NCI-H1930 (cell line): ENCODE measurements at regions not wholly inside any gene's neighbourhood (a gene's known extent, or its start where the extent isn't known, plus 50 kb on each side); places are given as distances from the start of the nearest gene placed in this dataset.
"Not testable (repeated sequence)": the region's sequence is repeated elsewhere in the genome, so short reads cannot be mapped to it uniquely, and the experiment has no call there.

Source experiments
- DNase-seq, 2 experiments: peaks; one replicate each; lab custom pipeline; 2025; lab: John Stamatoyannopoulos, UW

DNA sequence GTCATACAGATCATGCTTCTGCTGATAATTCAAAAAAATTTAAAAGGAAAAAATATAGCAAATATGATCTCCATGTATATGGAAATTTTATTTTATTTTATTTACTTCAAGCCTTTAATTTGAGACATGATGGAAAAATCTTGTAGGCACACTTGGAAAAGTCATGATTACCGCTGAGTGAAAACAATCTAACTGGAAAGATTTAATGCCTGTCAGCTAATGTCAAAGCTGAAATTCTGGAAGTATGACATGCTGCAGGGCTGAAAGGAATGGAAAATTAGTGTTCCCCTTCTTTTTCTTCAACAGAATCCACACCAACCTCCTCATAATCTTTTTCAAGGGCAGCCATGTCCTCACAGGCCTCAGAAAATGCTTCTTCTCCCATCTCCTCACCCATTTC, 58.2 kb downstream of the RPRM start:
- no peak for DNase-seq

DNA sequence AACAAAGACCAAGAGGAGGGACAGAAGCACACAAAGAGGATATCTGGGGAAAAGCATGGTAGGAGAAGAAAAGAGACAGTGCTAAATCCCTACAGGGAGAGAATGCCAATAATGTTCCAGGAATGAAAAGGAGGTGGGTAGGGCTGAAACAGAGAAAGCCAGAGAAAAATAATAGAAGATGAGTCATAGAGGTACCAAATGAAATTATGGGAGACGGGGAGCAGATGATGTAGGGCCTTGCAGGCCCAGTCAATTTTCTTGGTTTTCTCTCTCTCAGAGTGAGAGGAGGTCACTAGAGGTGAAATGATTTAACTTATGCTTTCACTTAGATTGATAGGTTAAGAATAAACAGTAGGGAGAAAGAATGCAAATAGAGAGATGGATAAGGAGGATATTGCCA, 61.5 kb downstream of the RPRM start:
- DNase-seq: no peak

DNA sequence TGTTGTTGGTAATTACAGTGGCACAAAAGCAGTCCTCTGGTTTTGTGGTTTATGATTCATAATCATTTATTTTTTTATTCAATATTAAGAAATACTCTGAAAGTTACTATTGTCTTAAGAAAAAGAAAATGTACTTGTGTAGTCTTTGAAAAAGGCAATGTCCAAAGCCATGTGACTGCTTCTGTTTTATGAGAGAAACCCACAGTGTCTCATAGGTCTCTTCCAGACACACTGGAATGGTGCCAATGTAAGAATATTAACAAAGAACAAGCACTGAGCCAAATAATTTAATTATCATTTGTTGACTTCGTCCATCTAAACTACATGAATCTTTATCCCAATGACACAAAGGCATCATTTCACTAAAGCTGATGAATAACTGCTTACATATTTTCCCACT, 62.5 kb downstream of the RPRM start:
- no peak for DNase-seq

DNA sequence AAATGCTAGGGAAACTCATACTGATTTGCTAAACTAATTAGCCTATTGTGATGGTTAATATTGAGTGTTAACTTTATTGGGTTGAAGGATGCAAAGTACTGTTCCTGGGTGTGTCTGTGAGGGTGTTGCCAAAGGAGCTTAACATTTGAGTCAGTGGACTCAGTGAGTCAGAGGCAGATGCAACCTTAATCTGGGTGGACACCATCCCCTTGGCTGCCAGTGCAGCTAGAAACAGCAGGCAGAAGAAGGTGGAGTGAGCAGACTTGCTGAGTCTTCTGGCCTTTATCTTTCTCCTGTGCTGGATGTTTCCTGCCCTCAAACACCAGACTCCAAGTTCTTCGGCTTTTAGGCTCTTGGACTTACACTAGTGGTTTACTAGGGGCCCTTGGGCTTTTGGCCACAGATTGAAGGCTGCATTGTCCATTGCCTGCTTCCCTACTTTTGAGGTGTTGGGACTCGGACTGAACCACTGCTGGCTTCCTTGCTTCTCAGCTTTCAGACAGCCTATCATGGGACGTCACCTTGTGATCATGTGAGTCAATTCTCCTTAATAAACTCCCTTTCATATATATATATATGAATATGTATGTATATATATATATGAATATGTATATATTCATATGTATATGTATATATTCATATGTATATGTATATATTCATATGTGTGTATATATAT, 69.7 kb downstream of the RPRM start:
- DNase-seq: no peak

DNA sequence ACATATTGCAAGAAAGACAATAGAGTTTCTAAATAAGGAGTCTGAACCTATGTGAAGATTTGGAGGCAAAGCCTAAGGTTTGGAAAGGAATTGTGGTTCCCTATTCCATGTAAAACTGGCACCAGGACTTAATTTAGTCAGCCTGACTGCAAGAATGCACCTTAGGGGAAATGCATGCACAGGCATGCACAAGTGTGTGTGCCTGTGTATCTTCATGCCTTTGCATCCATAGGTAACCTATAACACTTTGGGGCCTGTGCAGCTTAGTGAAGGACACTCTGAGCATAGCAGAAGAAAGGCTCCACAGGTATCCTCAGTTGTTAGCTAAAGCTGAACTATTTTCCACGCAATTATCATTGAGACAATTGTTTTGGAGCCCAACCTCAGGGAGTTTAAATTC, 73.4 kb downstream of the RPRM start:
- DNase-seq: no peak

DNA sequence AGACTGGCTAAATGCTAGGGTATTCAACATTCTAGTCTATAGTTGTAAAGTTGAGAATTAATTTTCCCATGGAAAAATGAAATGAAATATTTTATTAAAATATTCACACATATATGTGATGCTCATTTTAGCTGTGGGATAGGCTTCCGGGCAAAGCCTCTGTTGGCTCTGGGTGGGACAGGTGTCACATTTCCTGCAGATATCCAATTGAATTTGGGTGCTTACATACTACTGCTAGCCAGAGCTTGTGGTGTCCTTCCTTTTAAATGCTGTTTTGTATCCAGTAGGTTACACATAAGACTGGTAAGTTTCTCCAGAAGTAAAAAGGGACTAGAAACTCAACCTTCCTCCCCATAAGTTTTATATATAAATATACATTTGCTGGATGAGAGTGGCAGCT, 73.8 kb downstream of the RPRM start:
- no peak for DNase-seq

DNA sequence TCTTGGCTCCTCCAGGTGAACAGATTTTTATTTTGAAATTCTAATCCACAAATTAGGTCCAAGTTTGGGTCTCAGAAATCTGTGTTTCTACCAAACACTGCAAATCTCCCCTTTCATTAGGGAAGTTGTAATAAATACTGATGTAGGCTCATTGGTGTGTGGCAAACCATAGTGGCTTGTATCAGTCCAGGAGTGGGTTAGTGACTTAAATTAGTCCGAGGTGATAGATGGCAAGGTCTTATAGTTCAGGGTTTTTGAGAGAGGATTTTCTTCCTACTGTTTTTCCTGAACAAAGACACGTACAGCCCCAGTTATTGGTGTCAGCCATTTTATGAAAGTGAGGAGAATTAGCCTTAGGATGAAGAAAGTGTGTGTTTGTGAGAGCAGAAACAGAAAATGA, 74.6 kb downstream of the RPRM start:
- no peak for DNase-seq

DNA sequence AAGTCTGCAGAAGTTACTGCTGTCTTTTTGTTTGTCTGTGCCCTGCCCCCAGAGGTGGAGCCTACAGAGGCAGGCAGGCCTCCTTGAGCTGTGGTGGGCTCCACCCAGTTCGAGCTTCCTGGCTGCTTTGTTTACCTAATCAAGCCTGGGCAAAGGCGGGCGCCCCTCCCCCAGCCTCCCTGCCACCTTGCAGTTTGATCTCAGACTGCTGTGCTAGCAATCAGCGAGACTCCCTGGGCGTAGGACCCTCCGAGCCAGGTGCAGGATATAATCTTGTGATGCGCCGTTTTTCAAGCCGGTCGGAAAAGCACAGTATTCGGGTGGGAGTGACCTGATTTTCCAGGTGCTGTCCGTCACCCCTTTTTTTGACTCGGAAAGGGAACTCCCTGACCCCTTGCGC, 75.2 kb downstream of the RPRM start:
- not testable (repeated sequence) for DNase-seq

DNA sequence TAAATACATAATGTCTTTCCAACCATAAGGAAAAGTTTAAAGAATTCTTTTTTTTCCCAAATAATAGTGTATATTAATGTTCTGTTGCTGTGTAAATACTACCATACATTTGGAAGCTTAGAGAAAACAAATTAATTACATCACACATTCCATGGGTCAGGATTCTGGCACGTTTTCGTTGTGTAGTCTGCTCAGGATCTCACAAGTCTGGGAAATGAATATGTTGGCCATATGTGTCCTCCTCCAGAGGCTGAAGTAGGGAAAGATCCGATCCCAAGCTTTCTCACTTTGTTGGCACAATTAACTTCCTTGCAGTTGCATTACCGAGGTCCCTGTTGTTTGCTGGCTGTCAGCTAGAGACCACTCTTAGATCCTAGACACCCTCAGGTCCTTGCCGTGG, 83.9 kb downstream of the RPRM start:
- DNase-seq: no peak

DNA sequence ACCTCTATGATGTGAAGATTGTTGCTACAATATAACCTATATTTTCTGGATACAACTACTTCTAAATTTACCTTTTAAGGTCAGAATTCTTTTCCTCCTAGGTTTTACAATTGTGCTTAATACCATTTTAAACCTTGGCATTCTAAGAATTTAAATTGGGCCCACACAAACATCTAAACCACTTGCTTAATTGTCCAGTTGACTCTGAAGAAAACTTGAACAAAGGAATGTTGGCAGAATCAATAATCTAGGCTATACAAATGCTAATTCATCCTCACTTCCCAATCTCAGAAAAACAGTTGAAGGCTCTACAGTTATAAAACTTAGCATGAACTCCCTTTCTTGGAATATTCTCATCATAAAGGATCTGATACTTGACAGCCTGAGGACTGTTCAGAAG, 84.3 kb downstream of the RPRM start:
- no peak for DNase-seq

DNA sequence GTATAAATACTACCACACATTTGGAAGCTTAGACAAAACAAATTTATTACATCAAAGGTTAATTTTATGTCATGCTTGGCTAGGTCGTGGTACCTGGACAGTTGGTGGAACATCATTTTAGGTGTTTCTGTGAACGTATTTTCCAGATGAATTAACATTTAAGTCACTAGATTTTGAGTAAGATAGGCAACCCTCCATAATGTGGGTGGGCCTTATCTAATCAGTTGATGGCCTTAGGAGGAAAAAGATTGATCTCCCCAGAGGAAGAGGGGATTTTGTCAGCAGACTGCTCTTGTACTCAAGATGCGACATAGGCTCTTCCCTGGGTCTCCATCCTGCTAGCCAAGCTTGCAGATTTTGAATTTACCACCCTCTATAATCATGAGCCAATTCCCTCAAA, 85.0 kb downstream of the RPRM start:
- no peak for DNase-seq

DNA sequence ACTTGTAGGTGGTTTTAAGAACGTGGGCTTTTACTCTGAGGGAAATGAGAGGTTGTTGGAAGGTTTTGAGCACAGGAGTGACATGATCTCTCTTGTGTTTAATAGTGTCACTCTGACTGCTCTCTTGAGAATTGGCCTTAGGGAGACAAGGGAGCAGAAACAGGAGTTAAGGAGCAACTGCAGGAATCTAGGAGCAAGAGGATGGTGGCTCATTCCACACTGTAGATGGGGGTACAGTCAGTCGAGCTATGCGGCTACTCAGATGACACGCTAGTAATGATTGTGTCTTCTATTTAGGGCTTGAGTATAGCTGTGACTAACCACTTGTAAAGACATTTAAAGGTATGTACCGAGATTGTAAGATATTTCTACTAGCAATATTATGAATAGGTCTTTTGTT, 87.4 kb downstream of the RPRM start:
- no peak for DNase-seq

DNA sequence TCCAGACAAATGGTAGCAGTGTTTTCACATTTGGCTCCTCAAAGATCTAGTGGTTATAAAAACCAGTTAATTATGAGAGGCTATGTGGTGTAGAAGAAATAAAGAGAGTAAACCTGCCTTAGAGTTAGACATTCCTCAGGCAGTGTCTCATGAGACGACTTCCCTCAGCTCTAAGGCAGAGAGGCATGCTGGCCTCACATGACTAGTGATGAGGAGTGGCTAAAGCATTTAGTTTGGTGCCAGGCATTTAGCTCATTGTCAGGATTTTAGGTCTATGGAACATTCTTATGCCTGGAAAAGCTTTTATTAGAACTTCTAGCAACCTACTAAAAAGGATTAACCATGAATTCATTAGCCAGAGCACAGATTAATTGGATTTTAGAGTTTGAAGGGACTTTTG, 90.3 kb downstream of the RPRM start:
- no peak for DNase-seq

DNA sequence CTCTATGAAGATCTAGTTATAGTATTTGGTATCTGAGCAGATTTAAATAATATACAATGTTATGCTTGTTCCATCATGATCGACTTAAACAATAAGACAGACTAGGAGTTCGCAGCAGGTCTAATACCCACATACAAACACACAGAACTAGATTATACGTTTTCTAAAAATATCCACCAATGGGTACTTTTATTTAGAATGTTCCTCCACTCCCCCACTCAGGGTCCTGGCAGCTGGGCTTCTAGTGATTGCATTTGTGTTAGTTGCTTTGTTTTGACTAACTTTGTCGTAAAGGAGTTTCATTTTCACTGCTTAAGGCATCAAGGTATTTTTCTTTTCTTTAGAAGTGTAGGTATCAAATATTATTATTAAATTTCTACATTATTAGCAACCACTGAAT, 91.4 kb downstream of the RPRM start:
- no peak for DNase-seq

DNA sequence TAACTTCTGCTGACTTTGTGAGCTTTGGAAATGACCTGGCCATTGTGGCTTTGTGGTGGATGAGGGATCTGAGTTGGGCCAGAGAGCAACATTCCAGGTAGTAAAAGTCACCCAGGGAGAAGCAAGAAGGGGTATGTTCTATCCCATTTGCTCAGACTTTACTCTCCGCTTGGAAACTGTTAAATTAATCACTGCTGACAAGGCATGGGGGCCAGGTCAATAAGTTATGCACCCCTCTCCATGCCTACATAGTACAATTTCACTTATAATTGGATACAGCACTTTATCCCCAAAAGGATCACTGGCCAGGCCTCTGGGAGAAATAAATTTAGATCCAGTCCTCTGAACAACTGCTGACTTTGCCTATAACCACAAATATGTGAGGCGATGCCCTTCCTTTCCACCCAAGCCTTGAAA, 92.1 kb downstream of the RPRM start:
- DNase-seq: no peak

DNA sequence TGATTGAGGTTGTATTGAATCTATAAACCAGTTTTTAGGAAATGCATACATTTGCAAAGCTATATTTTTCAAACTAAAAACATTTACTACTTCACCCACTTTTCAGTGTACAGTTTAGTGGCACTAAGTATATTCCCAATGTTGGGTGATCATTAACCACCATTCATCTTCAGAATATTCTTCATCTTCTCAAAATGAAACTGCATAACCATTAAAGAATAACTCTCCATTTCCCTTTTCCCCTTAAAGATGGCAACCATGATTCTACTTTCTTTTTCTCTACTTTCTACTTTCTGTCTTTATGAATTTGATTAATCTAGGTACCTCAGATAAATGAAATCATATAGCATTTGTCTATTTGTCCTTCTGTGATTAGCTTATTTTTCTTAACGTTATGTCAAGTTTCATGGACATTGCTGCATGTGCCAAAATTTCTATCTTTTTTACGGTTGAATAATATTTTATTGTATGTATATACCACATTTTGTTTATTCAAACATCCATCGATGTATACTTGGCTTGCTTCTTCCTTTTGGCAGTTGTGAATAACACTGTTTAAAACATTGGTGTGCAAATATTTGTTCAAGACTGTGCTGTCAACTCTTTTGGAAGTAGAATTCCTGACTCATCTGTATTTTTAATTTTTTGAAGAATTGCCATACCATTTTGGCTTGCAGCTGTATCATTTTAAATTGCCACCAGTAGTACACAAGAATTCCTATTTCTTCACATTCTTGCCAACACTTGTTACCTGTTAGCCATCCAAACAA, 104.9 kb downstream of the RPRM start:
- DNase-seq: no peak

DNA sequence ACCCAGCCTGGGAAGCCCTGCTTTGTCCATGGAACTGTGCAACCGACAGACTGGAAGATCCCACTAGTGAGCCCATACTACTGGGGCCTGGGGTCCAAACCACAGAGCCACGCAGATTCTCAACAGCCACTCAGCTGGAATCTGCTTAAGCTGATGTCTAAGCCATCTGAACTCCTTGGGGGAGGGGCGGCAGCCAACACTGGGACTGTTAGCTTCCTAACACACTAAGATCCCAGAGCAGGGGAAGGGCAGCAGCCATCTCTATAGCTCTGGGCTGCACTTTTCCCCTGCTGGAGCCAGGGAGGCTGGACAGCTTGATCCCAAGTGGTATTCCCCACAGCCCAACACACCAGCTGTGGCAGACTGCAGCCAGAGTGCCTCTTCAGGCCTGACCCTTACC, 118.3 kb downstream of the RPRM start:
- DNase-seq: no peak

DNA sequence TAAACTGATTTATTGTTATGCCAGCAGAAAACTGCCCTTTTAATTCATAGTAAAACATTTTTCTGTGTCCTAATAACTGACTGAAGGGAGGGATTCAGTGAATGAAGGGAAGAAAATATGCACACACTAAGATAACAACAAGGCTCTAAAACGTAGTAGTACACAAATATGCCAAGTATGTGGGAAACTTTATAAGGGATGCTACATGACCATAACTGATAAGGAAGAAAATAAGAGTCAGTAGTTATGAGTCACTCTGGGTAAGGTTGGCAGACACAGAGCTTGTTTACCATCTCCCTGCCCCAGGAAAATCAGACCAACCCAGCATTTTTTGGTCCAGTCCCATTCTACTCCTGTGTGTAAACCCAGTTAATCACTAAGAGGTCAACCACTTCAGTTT, 124.2 kb downstream of the RPRM start:
- DNase-seq: no peak

DNA sequence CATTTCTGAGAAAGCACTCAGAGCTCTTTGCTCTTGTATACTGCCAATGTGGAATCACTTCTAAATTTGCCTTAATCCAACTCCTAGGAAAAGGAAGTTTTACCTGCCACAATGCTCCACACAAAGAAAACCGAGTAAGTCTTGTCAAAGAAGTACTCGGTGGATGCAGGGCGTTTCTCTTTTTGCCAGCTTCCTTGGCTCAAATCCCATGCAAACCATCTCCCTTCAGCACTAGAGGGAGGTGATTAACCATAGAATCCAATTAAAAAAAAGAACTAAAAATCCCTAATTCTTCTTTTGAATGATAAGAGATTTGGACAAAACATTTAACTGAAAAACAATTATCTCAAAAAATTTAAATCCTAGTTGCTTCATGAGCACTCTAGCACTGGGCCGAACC, 129.0 kb downstream of the RPRM start:
- no peak for DNase-seq

DNA sequence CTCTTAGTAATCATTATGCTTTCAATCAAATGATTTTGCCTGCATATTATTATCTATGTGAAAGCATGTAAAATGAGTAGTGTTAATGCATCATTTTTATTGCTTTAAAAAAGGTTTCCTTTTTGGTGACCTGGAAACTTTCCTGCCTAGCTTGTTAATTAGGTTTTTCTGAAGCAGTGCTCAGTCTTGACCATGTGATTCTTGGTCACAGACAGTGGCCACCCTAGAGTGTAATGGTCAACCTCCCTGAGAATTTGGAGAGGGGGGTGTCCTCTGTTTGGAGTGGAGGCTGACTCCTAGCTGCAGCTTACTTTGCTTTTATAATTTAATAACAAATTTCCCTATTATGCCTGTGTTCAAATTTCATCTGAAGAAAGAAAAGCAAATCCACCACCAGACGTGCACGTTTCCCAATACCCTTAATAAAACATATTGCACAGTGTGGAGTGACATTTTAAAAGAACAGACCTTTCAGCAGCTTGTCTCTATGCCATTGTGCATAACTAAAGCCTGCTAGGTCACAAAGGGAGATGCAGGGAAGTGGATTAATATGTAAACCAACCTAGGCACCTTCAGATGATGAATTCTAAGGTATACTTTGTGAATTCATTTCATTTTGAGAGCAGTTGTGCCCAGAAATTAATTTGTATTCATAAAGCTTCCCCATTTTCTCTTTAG, 130.6 kb downstream of the RPRM start:
- DNase-seq: no peak

DNA sequence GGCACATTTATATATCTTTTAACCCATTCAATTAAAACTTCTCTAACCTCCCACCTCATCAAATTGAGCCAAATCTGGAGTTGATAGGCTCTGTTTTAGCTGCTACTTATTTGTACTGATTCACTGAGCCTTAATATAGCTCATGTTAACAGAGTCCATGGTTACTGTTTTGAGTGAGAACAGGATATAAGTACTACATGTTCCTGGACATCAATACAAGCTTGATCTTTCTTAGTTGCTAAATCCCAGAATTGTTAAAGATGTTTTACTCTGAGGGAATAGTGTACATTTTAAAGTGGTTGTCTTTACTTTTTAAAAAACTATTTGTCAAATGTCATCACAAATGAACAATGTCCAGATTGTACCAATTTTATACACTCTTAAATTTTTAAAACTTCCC, 157.7 kb downstream of the RPRM start:
- DNase-seq: no peak

DNA sequence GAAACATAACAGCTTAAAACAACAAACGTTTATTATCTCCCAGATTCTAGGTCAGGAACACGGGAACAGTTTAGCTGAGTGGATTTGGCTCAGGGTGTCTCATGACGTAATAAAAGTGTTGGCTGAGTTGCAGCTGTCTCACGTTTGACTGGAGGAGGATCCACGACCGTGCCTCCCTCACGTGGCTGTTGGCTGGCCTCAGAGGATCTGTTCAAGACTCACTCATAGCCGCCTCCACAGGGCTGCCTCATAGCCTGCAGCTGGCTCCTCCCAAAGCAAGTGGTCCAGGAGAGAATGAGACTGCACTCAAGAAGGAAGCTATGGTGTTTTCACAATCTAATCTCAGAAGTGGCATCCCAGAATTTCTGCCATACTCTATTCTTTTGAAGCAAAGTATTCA, 167.1 kb downstream of the RPRM start:
- no peak for DNase-seq

DNA sequence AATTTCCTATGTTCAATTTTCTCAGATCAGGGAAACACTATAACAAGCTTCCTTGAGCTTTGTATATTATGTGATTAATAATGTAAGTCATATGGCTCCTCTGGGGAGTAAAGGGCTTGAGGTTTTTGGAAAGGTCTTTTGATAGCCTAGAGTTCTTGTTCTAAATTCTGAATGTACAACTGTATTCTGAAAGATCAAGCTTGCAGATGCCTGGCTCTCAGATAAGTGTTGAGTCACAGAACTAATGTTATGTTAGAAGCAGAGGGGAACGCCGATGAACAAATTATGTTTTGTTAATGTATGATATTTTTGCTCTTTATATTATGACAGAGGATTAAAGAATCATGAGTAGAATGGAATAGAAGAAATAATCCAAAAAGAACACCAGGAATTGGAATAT, 170.1 kb downstream of the RPRM start:
- DNase-seq: no peak
